HL-60 (cell line): ENCODE measurements at regions not wholly inside any gene's neighbourhood (a gene's known extent, or its start where the extent isn't known, plus 50 kb on each side); places are given as distances from the start of the nearest gene placed in this dataset.

ENCODE experiments used
- DNase-seq, 2 experiments: peaks; one replicate each; pipeline ENCODE4 v3.0.0-alpha.2; 2010 to 2020; ENCODE audit warnings: low read depth in 1 of 2, low spot score in 1 of 2
- H3K27ac ChIP-seq: fragments of 250-450 bp; sonication (Bioruptor Pico); replicated peaks from 2 replicates; pipeline ENCODE4 v1.5.1; 2020; ENCODE audit warnings: mild to moderate bottlenecking, moderate library complexity
- H3K27me3 ChIP-seq: fragments of 250-450 bp; sonication (Bioruptor Pico); 2 replicates; pipeline ENCODE4 v1.5.1; 2021; ENCODE audit warnings: mild to moderate bottlenecking, moderate library complexity; ENCODE audit not compliant: insufficient read depth, poor library complexity, severe bottlenecking
- H3K4me3 ChIP-seq: replicated peaks from 2 replicates; pipeline ENCODE4 v1.5.1; 2011; ENCODE audit warnings: mild to moderate bottlenecking, control low read depth, low read length; ENCODE audit not compliant: insufficient read depth
- GABPA ChIP-seq: IDR thresholded peaks from 2 replicates; pipeline ENCODE4 v1.6.1; 2012; ENCODE audit warnings: low read depth
- POLR2AphosphoS5 ChIP-seq: IDR thresholded peaks from 2 replicates; pipeline ENCODE4 v1.6.1; 2012; ENCODE audit warnings: low read depth
- SPI1 ChIP-seq: IDR thresholded peaks from 2 replicates; pipeline ENCODE4 v1.6.1; 2012; ENCODE audit warnings: low read depth, mild to moderate bottlenecking, borderline replicate concordance
- TF ChIP-seq, protein P1 (sequence below): IDR thresholded peaks from 2 replicates; pipeline ENCODE4 v1.6.1; 2012; ENCODE audit warnings: low read depth; ENCODE audit not compliant: insufficient replicate concordance
- TF ChIP-seq, protein P2 (sequence below): IDR thresholded peaks from one replicate; pipeline ENCODE4 v1.5.1; 2011; ENCODE audit warnings: low read length, control low read depth, inconsistent platforms; ENCODE audit not compliant: insufficient read depth

DNA sequence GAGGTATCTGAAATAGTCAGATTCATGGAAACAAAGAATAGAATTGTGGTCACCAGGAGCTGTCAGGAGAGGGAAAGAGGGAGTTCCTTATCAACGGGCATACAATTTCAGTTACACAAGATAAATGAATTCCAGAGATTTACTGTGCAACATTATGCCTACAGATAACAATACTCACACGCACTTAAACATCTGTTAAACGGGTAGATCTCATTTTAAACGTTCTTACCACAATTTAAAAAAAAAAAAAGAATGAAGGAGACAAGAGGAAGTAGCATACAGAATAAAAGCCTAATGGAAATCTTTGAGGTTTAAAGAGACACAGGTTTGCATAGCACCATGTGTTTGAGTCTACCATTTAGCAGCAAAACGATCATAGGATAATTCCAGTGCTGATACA lies 298.0 kb downstream of the DKK2 start:
- DNase-seq, result peak in 1 of 2 experiments; percentile 68
- Histone ChIP-seq H3K27ac (peak overlapping the region; percentile 33), H3K4me3 (no peak overlapping the region), H3K27me3 (no peaks in the 10 kb centered on the region)
- TF ChIP-seq SPI1, result peak; percentile 26; the same call in 1 of the 2 replicates
- no peak for TF ChIP-seq GABPA

DNA sequence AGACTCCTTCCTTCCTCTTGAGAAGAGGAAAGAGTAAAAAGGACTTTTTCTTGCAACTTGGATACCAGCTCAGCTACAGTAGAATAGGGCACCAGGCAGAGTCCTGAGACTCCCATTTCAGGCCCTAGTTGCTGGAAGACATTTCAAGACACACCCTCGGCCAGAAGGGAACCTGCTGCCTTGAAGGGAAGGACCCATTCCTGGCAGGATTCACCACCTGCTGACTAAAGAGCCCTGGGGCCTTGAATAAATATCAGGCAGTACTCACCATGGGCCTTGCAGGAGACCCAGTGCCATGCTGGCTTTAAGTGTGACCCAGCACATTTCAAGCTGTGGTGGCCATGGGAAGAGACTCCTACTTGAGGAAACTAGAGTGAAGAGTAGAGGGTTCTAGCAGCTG lies 317.6 kb downstream of the DKK2 start:
- no peak overlapping the region for H3K27ac ChIP-seq
- H3K27me3 ChIP-seq, result no peaks in the 10 kb centered on the region
- no peak overlapping the region for H3K4me3 ChIP-seq
- TF ChIP-seq, protein P1, sequence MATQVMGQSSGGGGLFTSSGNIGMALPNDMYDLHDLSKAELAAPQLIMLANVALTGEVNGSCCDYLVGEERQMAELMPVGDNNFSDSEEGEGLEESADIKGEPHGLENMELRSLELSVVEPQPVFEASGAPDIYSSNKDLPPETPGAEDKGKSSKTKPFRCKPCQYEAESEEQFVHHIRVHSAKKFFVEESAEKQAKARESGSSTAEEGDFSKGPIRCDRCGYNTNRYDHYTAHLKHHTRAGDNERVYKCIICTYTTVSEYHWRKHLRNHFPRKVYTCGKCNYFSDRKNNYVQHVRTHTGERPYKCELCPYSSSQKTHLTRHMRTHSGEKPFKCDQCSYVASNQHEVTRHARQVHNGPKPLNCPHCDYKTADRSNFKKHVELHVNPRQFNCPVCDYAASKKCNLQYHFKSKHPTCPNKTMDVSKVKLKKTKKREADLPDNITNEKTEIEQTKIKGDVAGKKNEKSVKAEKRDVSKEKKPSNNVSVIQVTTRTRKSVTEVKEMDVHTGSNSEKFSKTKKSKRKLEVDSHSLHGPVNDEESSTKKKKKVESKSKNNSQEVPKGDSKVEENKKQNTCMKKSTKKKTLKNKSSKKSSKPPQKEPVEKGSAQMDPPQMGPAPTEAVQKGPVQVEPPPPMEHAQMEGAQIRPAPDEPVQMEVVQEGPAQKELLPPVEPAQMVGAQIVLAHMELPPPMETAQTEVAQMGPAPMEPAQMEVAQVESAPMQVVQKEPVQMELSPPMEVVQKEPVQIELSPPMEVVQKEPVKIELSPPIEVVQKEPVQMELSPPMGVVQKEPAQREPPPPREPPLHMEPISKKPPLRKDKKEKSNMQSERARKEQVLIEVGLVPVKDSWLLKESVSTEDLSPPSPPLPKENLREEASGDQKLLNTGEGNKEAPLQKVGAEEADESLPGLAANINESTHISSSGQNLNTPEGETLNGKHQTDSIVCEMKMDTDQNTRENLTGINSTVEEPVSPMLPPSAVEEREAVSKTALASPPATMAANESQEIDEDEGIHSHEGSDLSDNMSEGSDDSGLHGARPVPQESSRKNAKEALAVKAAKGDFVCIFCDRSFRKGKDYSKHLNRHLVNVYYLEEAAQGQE, result no peak
- TF ChIP-seq SPI1, result no peak
- no peak for TF ChIP-seq POLR2AphosphoS5
- no peak for TF ChIP-seq GABPA
- TF ChIP-seq, protein P2, sequence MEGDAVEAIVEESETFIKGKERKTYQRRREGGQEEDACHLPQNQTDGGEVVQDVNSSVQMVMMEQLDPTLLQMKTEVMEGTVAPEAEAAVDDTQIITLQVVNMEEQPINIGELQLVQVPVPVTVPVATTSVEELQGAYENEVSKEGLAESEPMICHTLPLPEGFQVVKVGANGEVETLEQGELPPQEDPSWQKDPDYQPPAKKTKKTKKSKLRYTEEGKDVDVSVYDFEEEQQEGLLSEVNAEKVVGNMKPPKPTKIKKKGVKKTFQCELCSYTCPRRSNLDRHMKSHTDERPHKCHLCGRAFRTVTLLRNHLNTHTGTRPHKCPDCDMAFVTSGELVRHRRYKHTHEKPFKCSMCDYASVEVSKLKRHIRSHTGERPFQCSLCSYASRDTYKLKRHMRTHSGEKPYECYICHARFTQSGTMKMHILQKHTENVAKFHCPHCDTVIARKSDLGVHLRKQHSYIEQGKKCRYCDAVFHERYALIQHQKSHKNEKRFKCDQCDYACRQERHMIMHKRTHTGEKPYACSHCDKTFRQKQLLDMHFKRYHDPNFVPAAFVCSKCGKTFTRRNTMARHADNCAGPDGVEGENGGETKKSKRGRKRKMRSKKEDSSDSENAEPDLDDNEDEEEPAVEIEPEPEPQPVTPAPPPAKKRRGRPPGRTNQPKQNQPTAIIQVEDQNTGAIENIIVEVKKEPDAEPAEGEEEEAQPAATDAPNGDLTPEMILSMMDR, result no peak
- no peak for DNase-seq

DNA sequence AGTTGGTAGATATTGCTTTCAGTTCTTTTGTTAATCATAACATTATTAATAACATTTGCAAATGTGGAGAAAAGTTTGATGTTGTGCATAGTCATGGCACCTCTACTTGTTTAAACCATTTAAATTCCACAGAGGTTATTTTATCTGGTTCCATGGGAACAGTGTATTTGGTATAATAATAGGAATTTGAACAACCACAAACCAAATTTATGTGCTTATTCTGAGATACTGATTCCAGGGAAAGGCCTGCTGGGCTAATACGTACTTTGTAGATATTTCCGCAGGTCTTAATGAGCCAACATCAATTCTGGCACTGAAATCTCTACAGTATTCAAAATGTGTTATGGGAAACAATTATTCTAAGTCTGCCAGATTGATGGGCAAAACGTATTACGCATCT lies 319.0 kb downstream of the DKK2 start:
- TF ChIP-seq, protein P1, result no peak
- TF ChIP-seq POLR2AphosphoS5 (no peak), SPI1 (no peak), GABPA (no peak)
- TF ChIP-seq, protein P2, result no peak
- no peak for DNase-seq
- no peak overlapping the region for H3K4me3 ChIP-seq
- no peaks in the 10 kb centered on the region for H3K27me3 ChIP-seq
- no peak overlapping the region for H3K27ac ChIP-seq

DNA sequence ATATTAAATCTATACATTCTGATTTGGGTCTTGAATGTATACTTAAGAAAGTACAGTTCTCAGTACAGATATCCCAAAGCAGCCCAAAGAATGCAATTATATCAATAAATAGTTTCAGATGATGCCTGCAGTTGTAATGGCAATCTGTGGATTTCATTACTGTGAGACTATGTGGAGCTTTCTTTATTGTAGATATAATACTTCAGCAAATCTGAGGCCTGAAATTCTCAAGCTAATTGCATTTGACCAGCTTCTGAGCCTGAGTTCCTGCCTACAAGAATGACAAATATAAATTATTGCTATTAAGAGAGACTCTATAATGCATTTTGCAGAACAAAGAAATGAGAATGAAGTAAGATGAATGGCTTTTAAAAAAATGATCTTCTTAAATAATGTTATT lies 320.3 kb downstream of the DKK2 start:
- TF ChIP-seq SPI1 (no peak), POLR2AphosphoS5 (no peak), GABPA (no peak)
- TF ChIP-seq, protein P2, result no peak
- TF ChIP-seq, protein P1, result no peak
- Histone ChIP-seq H3K27ac (no peak overlapping the region), H3K27me3 (no peaks in the 10 kb centered on the region), H3K4me3 (no peak overlapping the region)
- DNase-seq, result no peak
